ENCODE measurements at regions not wholly inside any gene's neighbourhood (a gene's known extent, or its start where the extent isn't known, plus 50 kb on each side); places are given as distances from the start of the nearest gene placed in this dataset.

GRCh38 chr6:14690120-14691056 is 555.5 kb upstream of the JARID2 start:
- no peak for DNase-seq

GRCh38 chr6:14692208-14692607 is 553.7 kb upstream of the JARID2 start:
- DNase-seq = no peak

- DNase-seq = no peak
Measured at GRCh38 chr6:14693301-14694192, 552.3 kb upstream of the JARID2 start.

GRCh38 chr6:14694308-14694707 is 551.6 kb upstream of the JARID2 start:
- no peak for DNase-seq

- DNase-seq = no peak
Measured at GRCh38 chr6:14695579-14695978, 550.3 kb upstream of the JARID2 start.

GRCh38 chr6:14696367-14696766 is 549.5 kb upstream of the JARID2 start:
- DNase-seq = no peak

GRCh38 chr6:14697427-14697826 is 548.4 kb upstream of the JARID2 start:
- no peak for DNase-seq

- no peak for DNase-seq
Measured at GRCh38 chr6:14699803-14700601, 545.9 kb upstream of the JARID2 start.

GRCh38 chr6:14701946-14702345 is 543.9 kb upstream of the JARID2 start:
- no peak for DNase-seq

- DNase-seq = no peak
Measured at GRCh38 chr6:14702678-14703077, 543.2 kb upstream of the JARID2 start.

- no peak for DNase-seq
Measured at GRCh38 chr6:14703586-14703985, 542.3 kb upstream of the JARID2 start.

GRCh38 chr6:14704383-14705271 is 541.2 kb upstream of the JARID2 start:
- DNase-seq = no peak

GRCh38 chr6:14705841-14706377 is 540.0 kb upstream of the JARID2 start:
- no peak for DNase-seq

- DNase-seq = no peak
Measured at GRCh38 chr6:14706378-14706929, 539.4 kb upstream of the JARID2 start.

- no peak for DNase-seq
Measured at GRCh38 chr6:14707276-14707675, 538.6 kb upstream of the JARID2 start.

- DNase-seq = no peak
Measured at GRCh38 chr6:14707971-14708465, 537.9 kb upstream of the JARID2 start.

GRCh38 chr6:14709066-14709670 is 536.7 kb upstream of the JARID2 start:
- no peak for DNase-seq

- no peak for DNase-seq
Measured at GRCh38 chr6:14709900-14710299, 536.0 kb upstream of the JARID2 start.

GRCh38 chr6:14710421-14710820 is 535.4 kb upstream of the JARID2 start:
- no peak for DNase-seq

GRCh38 chr6:14711056-14711703 is 534.7 kb upstream of the JARID2 start:
- DNase-seq = no peak
